AG09319 (cell line): ENCODE measurements at regions not wholly inside any gene's neighbourhood (a gene's known extent, or its start where the extent isn't known, plus 50 kb on each side); places are given as distances from the start of the nearest gene placed in this dataset.

Experiments
- DNase-seq: peaks from one replicate; pipeline ENCODE4 v3.0.0-alpha.2; 2010; ENCODE audit warnings: low read depth; ENCODE audit errors: extremely low read depth
- CTCF ChIP-seq: IDR thresholded peaks from 2 replicates; pipeline ENCODE4 v1.5.1; 2011; ENCODE audit warnings: low read depth, mild to moderate bottlenecking, inconsistent platforms, low read length, moderate library complexity

- TF ChIP-seq CTCF, result no peak
- DNase-seq, result no peak
These were observed 114.6 kb upstream of the CTBP2 start for GRCh38 chr10:125274961-125275360.

- DNase-seq, result no peak
- TF ChIP-seq CTCF, result no peak
These were observed 112.7 kb upstream of the CTBP2 start for GRCh38 chr10:125273023-125273422.

GRCh38 chr10:125269716-125270115, 109.4 kb upstream of the CTBP2 start:
- no peak for DNase-seq
- no peak for TF ChIP-seq CTCF

- no peak for TF ChIP-seq CTCF
- DNase-seq, result no peak
These were observed 106.6 kb upstream of the CTBP2 start for GRCh38 chr10:125266966-125267365.

- DNase-seq, result no peak
- no peak for TF ChIP-seq CTCF
These were observed 106.2 kb upstream of the CTBP2 start for GRCh38 chr10:125266541-125266940.

- no peak for TF ChIP-seq CTCF
- DNase-seq, result no peak
These were observed 105.2 kb upstream of the CTBP2 start for GRCh38 chr10:125265579-125265955.

DNA sequence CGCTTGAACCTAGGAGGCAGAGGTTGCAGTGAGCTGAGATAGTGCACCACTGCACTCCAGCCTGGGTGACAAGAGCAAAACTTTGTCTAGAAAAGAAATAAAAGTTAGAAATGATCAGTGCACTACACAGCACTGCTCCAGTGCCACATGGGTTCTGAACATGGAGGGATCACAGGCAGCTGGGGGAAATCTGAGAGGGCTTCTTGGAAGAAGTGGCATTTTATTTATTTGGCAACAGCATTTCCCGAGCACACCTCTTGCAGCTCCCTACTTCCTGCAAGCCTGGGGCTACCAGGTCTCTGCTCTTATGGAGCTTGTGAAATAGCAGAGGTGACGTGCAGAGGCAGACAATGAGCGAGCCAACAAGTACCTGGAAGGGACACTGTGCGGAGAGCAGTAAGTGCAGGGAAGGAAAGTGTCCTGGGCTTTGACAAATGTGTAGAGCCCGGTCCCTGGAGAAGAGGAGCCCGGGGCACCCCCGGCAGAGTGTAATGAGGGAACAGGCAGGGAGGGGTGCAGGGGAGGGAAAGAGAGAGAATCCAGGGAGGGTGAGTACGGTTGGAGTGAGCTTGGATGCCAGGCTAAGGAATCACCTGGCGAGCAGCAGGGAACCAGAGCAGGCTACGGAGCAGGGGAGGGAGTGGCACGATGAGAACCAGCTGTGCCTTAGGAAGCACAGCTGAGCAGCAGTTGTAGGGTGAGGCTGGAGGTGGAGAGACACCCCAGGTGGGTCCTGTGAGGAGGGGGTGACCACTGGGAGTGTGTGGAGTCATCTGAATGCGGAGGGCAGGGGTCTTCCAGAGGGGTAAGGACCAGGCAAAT, 104.6 kb upstream of the CTBP2 start:
- TF ChIP-seq CTCF, result no peak
- DNase-seq, result no peak
